Lung (tissue), 11 donors: ENCODE measurements at regions not wholly inside any gene's neighbourhood (a gene's known extent, or its start where the extent isn't known, plus 50 kb on each side); places are given as distances from the start of the nearest gene placed in this dataset.
"Not testable (repeated sequence)": the region's sequence is repeated elsewhere in the genome, so short reads cannot be mapped to it uniquely, and the experiment has no call there.

Experiments
- ATAC-seq: fragments of 200-7000 bp; cut with Tn5 transposase; one replicate; pipeline ENCODE4 v1.9.1; 2020; ENCODE audit warnings: moderate number of reproducible peaks; ENCODE audit not compliant: insufficient read depth, low FRiP score
- DNase-seq, 3 donors: peaks; one replicate each; pipeline ENCODE4 v3.0.0-alpha.2; 2013 to 2017
- H3K27ac ChIP-seq, 2 donors: one replicate each; pipeline ENCODE4 v1.5.1; 2013; ENCODE audit warnings: mild to moderate bottlenecking in 2 of 2, moderate library complexity in 2 of 2, control low read depth in 1 of 2, inconsistent platforms in 1 of 2, low read depth in 1 of 2, low read length in 1 of 2
- H3K27me3 ChIP-seq, 3 donors: one replicate each; pipeline ENCODE4 v1.5.1; 2013; ENCODE audit warnings: low read length in 2 of 3; ENCODE audit not compliant: control insufficient read depth in 3 of 3, insufficient read depth in 3 of 3
- H3K36me3 ChIP-seq, 4 donors: one replicate each; pipeline ENCODE4 v1.5.1; 2013; ENCODE audit warnings: low read length in 4 of 4, mild to moderate bottlenecking in 1 of 4, moderate library complexity in 1 of 4; ENCODE audit not compliant: control insufficient read depth in 4 of 4, insufficient read depth in 4 of 4
- H3K4me1 ChIP-seq, 5 donors: one replicate each; pipeline ENCODE4 v1.5.1; 2013; ENCODE audit warnings: low read length in 5 of 5, mild to moderate bottlenecking in 2 of 5, moderate library complexity in 1 of 5; ENCODE audit not compliant: control insufficient read depth in 5 of 5, insufficient read depth in 5 of 5
- H3K4me3 ChIP-seq: one replicate; pipeline ENCODE4 v1.5.1; 2013; ENCODE audit warnings: mild to moderate bottlenecking, control low read depth, moderate library complexity
- H3K9ac ChIP-seq, 2 donors: one replicate each; pipeline ENCODE4 v1.5.1; 2013; ENCODE audit warnings: low read length in 2 of 2, control low read depth in 1 of 2; ENCODE audit not compliant: insufficient read depth in 1 of 2
- H3K9me3 ChIP-seq, 4 donors: one replicate each; pipeline ENCODE4 v1.5.1; 2013; ENCODE audit warnings: low read length in 3 of 4, mild to moderate bottlenecking in 1 of 4, moderate library complexity in 1 of 4; ENCODE audit not compliant: control insufficient read depth in 4 of 4, insufficient read depth in 3 of 4
- WGBS, 2 donors: extraction: QIAGEN DNeasy Blood & Tissue Kit; methylation state at CpG; one replicate each; pipeline ENCODE4 v1.1.7; 2013; 5-methylcytosine and 5-hydroxymethylcytosine counted together
- TF ChIP-seq, protein P1 (sequence below): IDR thresholded peaks from 2 replicates; pipeline ENCODE4 v1.5.1; 2012; ENCODE audit warnings: mild to moderate bottlenecking; ENCODE audit errors: control extremely low read depth, extremely low read depth
- donor health status: control.
- donor health status: control.
- donor health status: Bipolar disorder and iron deficiency.
- donor health status: healthy.
- donor health status: DM: yes; HTN: yes; CAD: no.

DNA sequence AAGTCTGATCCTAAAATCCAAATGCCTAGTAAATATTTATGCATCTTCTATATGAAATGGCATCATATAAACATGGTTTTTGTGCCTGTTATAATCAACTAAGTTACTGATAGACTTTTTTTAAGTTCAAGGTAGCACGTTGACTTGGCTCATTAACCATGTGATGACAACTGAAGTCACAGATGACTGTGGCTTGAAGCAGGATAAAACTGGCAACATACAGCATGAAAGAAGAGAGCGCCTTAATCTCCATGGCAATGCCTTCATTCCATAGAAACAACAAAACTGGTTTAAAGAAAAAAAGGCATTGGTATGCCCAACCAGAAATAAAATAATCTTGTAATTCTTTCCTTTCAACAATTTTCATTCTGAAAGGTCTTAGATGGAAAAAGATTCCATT, 188.9 kb upstream of the CDK1 start:
- Histone ChIP-seq H3K27me3 (no peaks in the 10 kb centered on the region), H3K36me3 (no peaks in the 10 kb centered on the region), H3K9me3 (no peaks in the 10 kb centered on the region), H3K4me3 (no peak overlapping the region), H3K4me1 (no peaks in the 10 kb centered on the region), H3K27ac (no peak overlapping the region), H3K9ac (no peak overlapping the region)
- 87 to 89% methylated on average over 2 of the region's 2 CpGs for WGBS, 2 donors
- TF ChIP-seq, protein P1, sequence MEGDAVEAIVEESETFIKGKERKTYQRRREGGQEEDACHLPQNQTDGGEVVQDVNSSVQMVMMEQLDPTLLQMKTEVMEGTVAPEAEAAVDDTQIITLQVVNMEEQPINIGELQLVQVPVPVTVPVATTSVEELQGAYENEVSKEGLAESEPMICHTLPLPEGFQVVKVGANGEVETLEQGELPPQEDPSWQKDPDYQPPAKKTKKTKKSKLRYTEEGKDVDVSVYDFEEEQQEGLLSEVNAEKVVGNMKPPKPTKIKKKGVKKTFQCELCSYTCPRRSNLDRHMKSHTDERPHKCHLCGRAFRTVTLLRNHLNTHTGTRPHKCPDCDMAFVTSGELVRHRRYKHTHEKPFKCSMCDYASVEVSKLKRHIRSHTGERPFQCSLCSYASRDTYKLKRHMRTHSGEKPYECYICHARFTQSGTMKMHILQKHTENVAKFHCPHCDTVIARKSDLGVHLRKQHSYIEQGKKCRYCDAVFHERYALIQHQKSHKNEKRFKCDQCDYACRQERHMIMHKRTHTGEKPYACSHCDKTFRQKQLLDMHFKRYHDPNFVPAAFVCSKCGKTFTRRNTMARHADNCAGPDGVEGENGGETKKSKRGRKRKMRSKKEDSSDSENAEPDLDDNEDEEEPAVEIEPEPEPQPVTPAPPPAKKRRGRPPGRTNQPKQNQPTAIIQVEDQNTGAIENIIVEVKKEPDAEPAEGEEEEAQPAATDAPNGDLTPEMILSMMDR = no peak
- ATAC-seq = no peak
- no peak for DNase-seq

DNA sequence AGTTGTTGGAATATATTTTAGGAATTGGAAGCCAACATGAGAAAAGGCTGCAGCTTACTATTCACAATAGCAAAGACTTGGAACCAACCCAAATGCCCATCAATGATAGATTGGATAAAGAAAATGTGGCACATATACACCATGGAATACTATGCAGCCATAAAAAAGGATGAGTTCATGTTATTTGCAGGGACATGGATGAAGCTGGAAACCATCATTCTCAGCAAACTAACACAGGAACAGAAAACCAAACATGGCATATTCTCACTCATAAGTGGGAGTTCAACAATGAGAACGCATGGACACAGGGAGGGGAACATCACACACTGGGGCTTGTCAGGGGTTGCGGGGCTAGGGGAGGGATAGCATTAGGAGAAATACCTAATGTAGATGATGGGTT, 192.1 kb upstream of the ANK3 start:
- not testable (repeated sequence) for DNase-seq, ATAC-seq, H3K9ac ChIP-seq, H3K9me3 ChIP-seq, H3K4me1 ChIP-seq, H3K27ac ChIP-seq, H3K27me3 ChIP-seq, H3K36me3 ChIP-seq, H3K4me3 ChIP-seq
- WGBS, 2 donors = 96 to 99% methylated on average over 2 of the region's 2 CpGs

DNA sequence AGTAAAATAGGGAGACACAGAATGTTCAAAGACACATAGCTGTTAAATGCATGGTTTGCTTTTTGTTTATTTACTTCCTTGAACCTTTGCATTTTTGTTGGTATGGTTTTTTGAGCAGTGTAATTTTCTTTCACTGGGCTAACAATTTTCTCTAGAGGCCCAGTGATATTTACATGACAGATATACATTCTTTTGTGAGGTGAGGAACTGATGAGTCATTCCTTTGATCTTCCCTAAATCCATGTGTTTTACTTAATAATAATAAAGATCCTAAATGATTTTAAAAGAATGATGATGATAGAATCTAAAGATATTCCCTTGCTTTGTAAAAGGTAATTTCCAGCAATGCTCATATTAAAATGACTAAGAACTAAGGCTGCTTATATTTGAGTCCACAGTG, 188.5 kb upstream of the ANK3 start:
- H3K4me1 ChIP-seq = peaks cover 0 to 2% (median 0%) of the 10 kb centered on the region in 5 donors
- H3K9me3 ChIP-seq = no peaks in the 10 kb centered on the region
- no peak overlapping the region for H3K4me3 ChIP-seq
- H3K27ac ChIP-seq = no peak overlapping the region
- no peak overlapping the region for H3K9ac ChIP-seq
- no peak for DNase-seq
- ATAC-seq = no peak
- no peaks in the 10 kb centered on the region for H3K27me3 ChIP-seq
- TF ChIP-seq, protein P1 = no peak
- H3K36me3 ChIP-seq = no peaks in the 10 kb centered on the region

DNA sequence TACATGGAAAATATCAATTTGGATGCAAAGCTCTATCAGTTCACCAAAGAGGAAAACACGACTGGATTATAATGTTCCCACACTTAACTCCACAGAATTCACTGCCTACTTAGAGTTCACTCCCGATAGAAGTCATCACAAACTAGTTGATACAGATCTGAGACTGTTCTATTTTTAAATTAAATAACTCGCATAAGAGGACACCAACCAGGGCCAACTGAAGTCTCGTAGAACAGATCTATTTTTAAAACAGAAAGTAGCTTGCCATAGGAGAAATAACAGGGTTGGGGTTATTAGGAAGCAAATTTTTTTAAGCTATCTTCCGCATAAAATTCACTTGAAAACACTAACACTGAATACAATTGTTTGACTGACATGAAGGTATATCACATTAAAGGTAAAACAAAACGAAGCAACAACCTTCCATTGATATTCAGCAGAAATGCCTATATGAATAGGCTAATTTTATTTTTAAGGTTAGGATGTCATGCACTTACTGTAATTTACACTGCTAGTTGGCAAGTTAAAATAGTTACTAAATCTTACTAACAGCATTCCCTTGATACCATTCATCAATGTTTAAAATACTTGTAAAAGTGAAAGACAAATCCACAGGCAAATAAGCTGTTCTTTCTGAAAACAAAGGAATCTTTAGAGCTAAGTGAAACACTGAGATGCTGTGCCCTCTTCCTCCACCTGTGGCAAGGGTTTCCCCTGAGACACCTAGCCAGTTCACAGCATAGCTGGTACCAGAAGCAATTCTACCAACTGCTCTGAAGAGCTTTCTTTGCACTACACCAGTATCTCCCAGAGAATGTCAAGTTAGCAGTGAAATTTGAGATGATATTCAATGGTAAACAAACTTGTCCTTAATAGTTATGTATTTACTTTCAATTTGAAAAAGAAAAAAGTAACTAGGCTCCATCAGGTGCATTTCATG, 186.7 kb upstream of the ANK3 start:
- H3K27me3 ChIP-seq = no peaks in the 10 kb centered on the region
- H3K4me1 ChIP-seq = peaks cover 0 to 7% (median 0%) of the 10 kb centered on the region in 5 donors
- peak overlapping the region in 1 of 2 donors; percentile 45 for H3K27ac ChIP-seq
- TF ChIP-seq, protein P1 = no peak
- H3K9me3 ChIP-seq = no peaks in the 10 kb centered on the region
- H3K36me3 ChIP-seq = no peaks in the 10 kb centered on the region
- no peak overlapping the region for H3K9ac ChIP-seq
- ATAC-seq (no peak), DNase-seq (no peak)
- 23 to 31% methylated on average over 6 of the region's 6 CpGs for WGBS, 2 donors
- H3K4me3 ChIP-seq = no peak overlapping the region
